HCT116 (cell line): ENCODE measurements at regions not wholly inside any gene's neighbourhood (a gene's known extent, or its start where the extent isn't known, plus 50 kb on each side); places are given as distances from the start of the nearest gene placed in this dataset.
"Not testable (repeated sequence)": the region's sequence is repeated elsewhere in the genome, so short reads cannot be mapped to it uniquely, and the experiment has no call there.

Experiments
- ATAC-seq: fragments of 200-7000 bp; cut with Tn5 transposase; 2 replicates; pipeline ENCODE4 v1.9.1; 2020; ENCODE audit warnings: mild to moderate bottlenecking, moderate library complexity
- BruUV-seq: library from RNA; stranded (reverse); fragments of 400-500 nt; replicated peaks from 2 replicates; lab custom pipeline; 2021; lab: Mats Ljungman, UMichigan
- CTCF ChIA-PET: fragments of 300-600 bp; sonication (Branson Sonifier 250); formaldehyde crosslinking; loops from one replicate; lab custom pipeline; 2021; ENCODE audit warnings: antibody characterized with exemption; lab: Charles Lee
- POLR2A ChIA-PET: fragments of 300-600, 350-600 bp; sonication (Branson Sonifier 250); formaldehyde crosslinking; loops from one replicate; lab custom pipeline; 2021; ENCODE audit warnings: antibody characterized with exemption; lab: Charles Lee
- RAD21 ChIA-PET, 2 experiments: fragments of 300-600 bp; sonication (Branson Sonifier 250); formaldehyde crosslinking; loops; one replicate each; lab custom pipeline; 2023; ENCODE audit warnings: low total read pairs in 2 of 2; ENCODE audit not compliant: uncharacterized antibody in 2 of 2, unreplicated experiment in 2 of 2, low non-redundant PET in 1 of 2; lab: Charles Lee
- DNase-seq: peaks from one replicate; pipeline ENCODE4 v3.0.0-alpha.2; 2010; ENCODE audit warnings: low read depth, low spot score
- H2AFZ ChIP-seq: fragments of 200-600 bp; shearing (Covaris generic), sonication (generic); 2 replicates; pipeline ENCODE4 v1.6.1; 2017; ENCODE audit warnings: low read depth, mixed run types, mixed read lengths, antibody characterized with exemption, low read length; ENCODE audit not compliant: poor library complexity, severe bottlenecking
- H3K27ac ChIP-seq: 2 replicates; pipeline ENCODE4 v1.5.1; 2012; ENCODE audit warnings: low read depth, low read length
- H3K27me3 ChIP-seq: fragments of 200-600 bp; sonication (generic); 2 replicates; pipeline ENCODE4 v1.6.1; 2016; ENCODE audit warnings: mixed run types, low read length, mixed read lengths; ENCODE audit not compliant: insufficient read depth
- H3K36me3 ChIP-seq, 2 experiments: fragments of 200-500 bp in 1 of 2; fragments of 200-600 bp in 1 of 2; sonication (Bioruptor generic) in 1 of 2; sonication (generic) in 1 of 2; 2 replicates each; pipeline versions ENCODE4 v1.5.1 to v1.6.1; 2014 to 2016; ENCODE audit warnings: low read length in 2 of 2, inconsistent platforms in 1 of 2, mixed read lengths in 1 of 2, mixed run types in 1 of 2; ENCODE audit not compliant: insufficient read depth in 2 of 2, control insufficient read depth in 1 of 2
- H3K4me1 ChIP-seq, 2 experiments: fragments of 200-600 bp in 1 of 2; sonication (generic) in 1 of 2; 2 replicates each; pipeline versions ENCODE4 v1.5.1 to v1.6.1; 2012 to 2017; ENCODE audit warnings: low read length in 2 of 2, inconsistent platforms in 1 of 2, mild to moderate bottlenecking in 1 of 2, mixed read lengths in 1 of 2, mixed run types in 1 of 2, moderate library complexity in 1 of 2; ENCODE audit not compliant: insufficient read depth in 2 of 2, control insufficient read depth in 1 of 2
- H3K4me2 ChIP-seq: fragments of 200-600 bp; sonication (generic); 2 replicates; pipeline ENCODE4 v1.6.1; 2017; ENCODE audit warnings: mixed run types, low read length, mixed read lengths
- H3K4me3 ChIP-seq, 2 experiments: fragments of 200-600 bp in 1 of 2; sonication (generic) in 1 of 2; replicated peaks in 1 of 2; 2 replicates each; pipeline ENCODE4 v1.5.1; 2011 to 2016; ENCODE audit warnings: low read length in 2 of 2, control low read depth in 1 of 2, low read depth in 1 of 2, mild to moderate bottlenecking in 1 of 2, mixed read lengths in 1 of 2, mixed run types in 1 of 2
- H3K79me2 ChIP-seq: fragments of 200-600 bp; sonication (generic); 2 replicates; pipeline ENCODE4 v1.6.1; 2017; ENCODE audit warnings: mild to moderate bottlenecking, mixed run types, low read length, moderate library complexity, mixed read lengths; ENCODE audit not compliant: insufficient read depth
- H3K9ac ChIP-seq: fragments of 200-600 bp; sonication (generic); 2 replicates; pipeline ENCODE4 v1.6.1; 2016; ENCODE audit warnings: low read length, mixed read lengths
- H3K9me2 ChIP-seq: fragments of 200-600 bp; sonication (generic), shearing (Covaris generic); 2 replicates; pipeline ENCODE4 v1.6.1; 2017; ENCODE audit warnings: mixed run types, mild to moderate bottlenecking, moderate library complexity; ENCODE audit not compliant: insufficient read depth
- H3K9me3 ChIP-seq, 2 experiments: fragments of 200-500 bp in 1 of 2; fragments of 200-600 bp in 1 of 2; sonication (Bioruptor generic) in 1 of 2; sonication (generic) in 1 of 2; 2 replicates each; pipeline ENCODE4 v1.6.1; 2014 to 2017; ENCODE audit warnings: low read length in 2 of 2, mixed read lengths in 2 of 2, inconsistent platforms in 1 of 2, low read depth in 1 of 2, mild to moderate bottlenecking in 1 of 2, mixed run types in 1 of 2, moderate library complexity in 1 of 2; ENCODE audit not compliant: control insufficient read depth in 1 of 2, insufficient read depth in 1 of 2
- H4K20me1 ChIP-seq: fragments of 200-600 bp; sonication (generic), shearing (Covaris generic); 2 replicates; pipeline ENCODE4 v1.6.1; 2017; ENCODE audit warnings: mixed run types, mild to moderate bottlenecking, moderate library complexity; ENCODE audit not compliant: insufficient read depth
- intact Hi-C: fragments of 100-400 bp; cut with micrococcal nuclease; formaldehyde crosslinking; loops from 2 replicates; pipeline ENCODE4 v1.10.0; 2022
- TF ChIP-seq, protein P1 (sequence below): IDR thresholded peaks from 2 replicates; pipeline ENCODE4 v1.6.1; 2012

DNA sequence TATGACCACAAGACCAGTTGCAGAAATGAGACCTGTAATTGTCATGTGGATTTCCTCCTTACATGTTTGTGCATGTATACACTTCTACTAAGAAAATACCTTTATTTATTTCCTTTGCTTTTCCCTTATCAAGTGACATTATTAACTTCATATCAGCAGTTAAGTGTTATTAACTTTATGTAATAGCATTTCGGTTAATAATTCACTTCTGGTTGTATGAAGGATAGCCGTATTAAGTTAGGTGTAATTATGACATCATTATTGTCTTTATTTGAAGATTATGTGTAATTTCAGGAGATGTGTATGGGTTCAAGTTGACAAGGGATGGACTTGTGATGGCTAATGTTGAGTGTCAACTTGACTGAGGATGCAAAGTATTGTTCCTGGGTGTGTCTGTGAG is 881.2 kb upstream of the ATXN8OS start:
- no peaks in the 10 kb centered on the region for H3K9me3 ChIP-seq
- H3K4me3 ChIP-seq = no peak overlapping the region
- H4K20me1 ChIP-seq = no peaks in the 10 kb centered on the region
- TF ChIP-seq, protein P1, sequence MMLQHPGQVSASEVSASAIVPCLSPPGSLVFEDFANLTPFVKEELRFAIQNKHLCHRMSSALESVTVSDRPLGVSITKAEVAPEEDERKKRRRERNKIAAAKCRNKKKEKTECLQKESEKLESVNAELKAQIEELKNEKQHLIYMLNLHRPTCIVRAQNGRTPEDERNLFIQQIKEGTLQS = no peak
- H3K27me3 ChIP-seq = no peaks in the 10 kb centered on the region
- no peaks in the 10 kb centered on the region for H3K4me1 ChIP-seq
- no peak for ATAC-seq
- ChIA-PET RAD21 (no interaction called here), CTCF (no interaction called here), POLR2A (no interaction called here)
- intact Hi-C loops = no loop called here
- DNase-seq = no peak
- no peak overlapping the region for H3K27ac ChIP-seq
- no peak overlapping the region for H3K9ac ChIP-seq
- H3K4me2 ChIP-seq = no peak overlapping the region
- BruUV-seq = no TSS peak
- no peaks in the 10 kb centered on the region for H3K79me2 ChIP-seq
- H3K36me3 ChIP-seq = no peaks in the 10 kb centered on the region
- H2AFZ ChIP-seq = no peak overlapping the region
- H3K9me2 ChIP-seq = no peaks in the 10 kb centered on the region

DNA sequence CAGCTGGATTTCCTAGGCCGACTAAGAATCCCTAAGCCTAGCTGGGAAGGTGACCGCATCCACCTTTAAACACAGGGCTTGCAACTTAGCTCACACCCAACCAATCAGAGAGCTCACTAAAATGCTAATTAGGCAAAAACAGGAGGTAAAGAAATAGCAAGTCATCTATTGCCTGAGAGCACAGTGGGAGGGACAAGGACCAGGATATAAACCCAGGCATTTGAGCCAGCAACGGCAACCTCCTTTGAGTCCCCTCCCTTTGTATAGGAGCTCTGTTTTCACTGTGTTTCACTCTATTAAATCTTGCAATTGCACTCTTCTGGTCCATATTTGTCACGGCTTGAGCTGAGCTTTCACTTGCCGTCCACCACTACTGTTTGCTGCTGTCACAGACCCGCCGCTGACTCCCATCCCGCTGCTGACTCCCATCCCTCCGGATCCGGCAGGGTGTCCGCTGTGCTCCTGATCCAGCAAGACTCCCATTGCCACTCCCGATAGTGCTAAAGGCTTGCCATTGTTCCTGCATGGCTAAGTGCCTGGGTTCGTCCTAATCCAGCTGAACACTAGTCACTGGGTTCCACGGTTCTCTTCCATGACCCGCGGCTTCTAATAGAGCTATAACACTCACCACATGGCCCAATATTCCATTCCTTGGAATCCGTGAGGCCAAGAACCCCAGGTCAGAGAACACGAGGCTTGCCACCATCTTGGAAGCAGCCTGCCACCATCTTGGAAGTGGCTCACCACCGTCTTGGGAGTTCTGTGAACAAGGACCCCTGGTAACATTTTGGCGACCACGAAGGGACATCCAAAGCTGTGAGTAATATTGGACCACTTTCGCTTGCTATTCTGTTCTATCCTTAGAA is 885.8 kb upstream of the ATXN8OS start:
- not testable (repeated sequence) for ATAC-seq

More for the DNA sequence above, 885.8 kb upstream of the ATXN8OS start:
- H3K27ac ChIP-seq, POLR2A ChIA-PET, H3K9ac ChIP-seq, DNase-seq, H3K4me2 ChIP-seq, H3K4me1 ChIP-seq, H3K4me3 ChIP-seq, CTCF ChIA-PET, RAD21 ChIA-PET, H3K27me3 ChIP-seq, BruUV-seq, H3K9me3 ChIP-seq, H3K79me2 ChIP-seq, H3K9me2 ChIP-seq, H3K36me3 ChIP-seq, intact Hi-C loops, H4K20me1 ChIP-seq, H2AFZ ChIP-seq: not testable (repeated sequence)
